ENCODE measurements at regions not wholly inside any gene's neighbourhood (a gene's known extent, or its start where the extent isn't known, plus 50 kb on each side); places are given as distances from the start of the nearest gene placed in this dataset.

DNA sequence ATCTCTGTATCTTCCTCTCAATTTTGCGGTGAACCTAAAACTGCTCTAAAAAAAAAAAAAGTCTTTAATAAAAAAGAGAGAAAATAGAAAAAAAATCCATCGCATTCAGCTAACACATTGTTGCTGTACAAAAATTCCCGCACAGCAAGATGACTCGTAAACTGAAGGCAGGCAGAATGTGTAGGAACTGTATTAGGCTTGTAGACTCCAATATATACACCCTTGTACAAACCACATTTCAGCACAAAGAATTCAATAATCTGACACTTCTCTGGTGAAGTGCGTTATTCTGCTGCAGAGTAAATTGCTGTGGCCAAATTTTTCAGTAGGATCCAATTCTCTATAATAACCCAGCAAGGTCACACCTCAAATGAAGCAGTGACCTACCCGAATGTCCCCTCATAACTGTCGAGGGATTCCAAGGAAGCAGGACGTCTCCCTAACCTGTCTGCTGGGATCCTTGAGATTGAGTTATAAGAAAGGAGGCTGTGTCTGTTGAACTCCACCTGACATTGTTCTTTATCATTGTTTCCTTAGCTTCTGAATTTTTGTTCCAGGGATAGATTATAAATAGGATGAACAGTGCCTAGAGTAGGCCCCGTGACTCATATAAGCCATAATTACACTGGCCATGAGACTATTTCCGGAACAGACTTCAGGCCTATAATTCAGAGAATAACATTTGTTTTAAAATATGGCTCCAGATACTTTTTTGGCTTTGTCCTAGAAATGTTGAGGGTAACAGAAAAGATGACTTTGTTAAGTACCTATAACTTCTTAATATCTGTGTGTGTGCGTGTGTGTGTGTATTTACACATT, 348.3 kb downstream of the PCDH7 start:
- DNase-seq = no peak

DNA sequence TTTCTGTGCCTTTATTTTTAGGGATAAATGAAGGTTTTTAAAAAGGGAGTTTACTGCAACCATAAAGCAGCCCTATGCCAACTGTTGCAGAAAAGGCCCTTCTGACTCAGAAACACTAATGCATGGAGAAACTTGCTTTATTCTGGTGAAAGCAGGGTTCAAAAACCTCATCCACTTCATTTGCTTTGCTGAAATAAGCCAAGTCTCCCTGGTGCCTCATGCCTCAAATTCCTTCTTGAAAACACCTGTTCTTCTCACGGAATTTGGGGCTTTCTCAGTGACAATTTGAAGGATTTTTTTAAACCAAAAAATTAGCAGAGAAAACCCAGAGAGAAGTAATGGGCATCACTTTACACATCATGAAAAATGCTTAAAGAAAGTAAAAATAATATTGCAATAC, 349.0 kb downstream of the PCDH7 start:
- no peak for DNase-seq

GRCh38 chr4:31071508-31072486, 351.6 kb downstream of the PCDH7 start:
- no peak for DNase-seq

GRCh38 chr4:31075969-31076368, 355.8 kb downstream of the PCDH7 start:
- no peak for DNase-seq

GRCh38 chr4:31078661-31079060, 358.5 kb downstream of the PCDH7 start:
- DNase-seq = no peak

GRCh38 chr4:31080887-31081286, 360.7 kb downstream of the PCDH7 start:
- DNase-seq = no peak

DNA sequence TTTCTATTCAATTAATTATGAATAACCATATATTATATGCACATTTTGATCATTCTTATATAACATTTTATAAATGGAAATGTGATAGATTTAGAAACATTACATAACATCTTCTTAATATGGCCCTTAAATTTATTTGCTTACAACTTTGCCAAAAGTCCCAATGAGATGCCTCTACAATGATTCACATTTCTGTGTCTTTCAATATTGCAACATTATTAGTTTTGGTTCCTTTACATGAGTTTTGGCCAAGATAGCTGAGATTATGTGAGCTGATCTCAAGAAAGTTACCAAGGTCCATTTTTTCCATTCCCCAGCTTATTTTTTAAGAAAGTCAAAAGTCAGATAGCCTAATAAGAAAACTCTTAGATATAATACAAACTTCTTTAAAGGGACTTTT, 361.2 kb downstream of the PCDH7 start:
- DNase-seq = no peak

DNA sequence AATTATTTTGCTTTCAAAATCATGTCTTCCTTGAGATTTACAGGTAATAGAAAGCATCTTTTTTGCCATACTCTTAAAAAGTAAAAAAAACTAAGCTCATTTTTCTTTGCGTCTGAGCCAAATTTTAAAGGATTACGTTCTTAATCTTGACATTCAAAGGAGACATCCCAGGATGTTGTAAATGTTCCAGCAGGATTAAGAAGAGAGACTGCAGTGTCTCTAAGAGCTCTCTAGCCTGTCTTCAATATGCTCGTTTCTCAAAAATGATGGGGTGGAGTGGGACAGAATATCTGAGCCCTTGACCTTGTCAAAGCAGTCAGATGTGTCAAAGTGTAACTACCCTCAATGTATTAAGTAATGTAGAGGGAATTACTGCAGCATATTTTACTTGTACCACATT, 363.3 kb downstream of the PCDH7 start:
- no peak for DNase-seq

DNA sequence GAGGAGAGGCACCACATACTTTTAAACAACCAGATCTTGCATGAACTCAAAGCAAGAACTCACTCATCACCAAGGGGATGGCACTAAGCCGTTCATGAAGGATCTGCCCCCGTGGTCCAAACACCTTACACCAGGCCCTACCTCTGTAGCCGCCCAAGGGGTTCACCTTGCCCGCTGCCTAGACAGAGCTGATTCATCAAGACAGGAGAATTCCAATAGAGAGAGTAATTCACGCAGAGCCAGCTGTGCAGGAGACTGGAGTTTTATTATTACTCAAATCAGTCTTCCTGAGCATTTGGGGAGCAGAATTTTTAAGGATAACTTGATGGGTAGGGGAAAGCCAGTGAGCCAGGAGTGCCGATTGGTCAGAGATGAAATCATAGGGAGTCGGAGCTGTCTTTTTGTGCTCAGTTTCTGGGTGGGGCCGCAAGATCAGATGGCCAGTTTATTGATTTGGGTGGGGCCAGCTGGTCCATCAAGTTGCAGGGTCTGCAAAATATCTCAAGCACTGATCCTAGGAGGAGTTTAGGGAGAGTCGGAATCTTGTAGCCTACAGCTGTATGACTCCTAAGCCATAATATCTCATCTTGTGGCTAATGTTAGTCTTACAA, 364.7 kb downstream of the PCDH7 start:
- DNase-seq = no peak

GRCh38 chr4:31085689-31086088, 365.5 kb downstream of the PCDH7 start:
- DNase-seq = no peak

- DNase-seq = no peak
Measured at GRCh38 chr4:31086756-31087330, 366.7 kb downstream of the PCDH7 start.

GRCh38 chr4:31088600-31089230, 368.5 kb downstream of the PCDH7 start:
- no peak for DNase-seq

- no peak for DNase-seq
Measured at GRCh38 chr4:31089815-31090214, 369.6 kb downstream of the PCDH7 start.

GRCh38 chr4:31094474-31094873, 374.3 kb downstream of the PCDH7 start:
- no peak for DNase-seq

DNA sequence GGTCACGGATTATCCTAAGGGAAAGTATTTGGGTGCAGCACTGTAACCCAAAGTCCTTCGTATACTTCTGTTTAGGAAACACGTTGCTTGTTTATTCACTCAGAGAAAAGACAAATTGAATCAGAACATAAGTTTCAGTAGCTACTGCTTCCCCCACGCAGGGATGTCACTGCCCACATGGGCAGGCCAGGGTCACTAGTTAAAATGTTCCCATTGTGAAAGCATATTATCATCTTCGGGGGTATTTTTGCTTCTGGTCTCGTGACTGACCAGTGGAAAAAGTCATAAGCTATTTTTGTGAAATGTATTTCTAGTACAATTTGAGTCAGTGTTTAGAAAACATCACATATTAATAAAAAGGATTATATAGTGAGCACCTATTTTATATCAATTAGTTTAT, 377.8 kb downstream of the PCDH7 start:
- DNase-seq = no peak

GRCh38 chr4:31100536-31100935, 380.4 kb downstream of the PCDH7 start:
- no peak for DNase-seq

DNA sequence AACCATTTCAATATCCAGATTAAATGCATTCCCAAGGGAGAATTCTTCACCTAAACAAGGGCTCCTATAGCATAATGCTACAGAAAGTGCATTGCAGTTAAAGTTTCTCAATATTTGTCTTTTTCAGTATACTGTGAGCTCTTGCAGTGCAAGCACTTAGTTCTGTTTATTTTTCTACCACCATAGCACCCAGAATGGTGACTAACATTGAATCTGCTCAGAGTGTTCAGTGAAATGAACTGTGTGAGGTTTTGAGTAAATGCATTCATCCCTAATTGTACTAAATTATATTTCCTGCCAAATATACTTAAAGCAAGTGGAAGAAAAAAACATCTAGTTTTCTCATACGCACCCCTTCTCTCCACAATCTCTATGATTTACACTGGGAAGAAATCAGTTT, 383.9 kb downstream of the PCDH7 start:
- no peak for DNase-seq

GRCh38 chr4:31104577-31104976, 384.4 kb downstream of the PCDH7 start:
- no peak for DNase-seq

- DNase-seq = no peak
Measured at GRCh38 chr4:31106419-31106818, 386.2 kb downstream of the PCDH7 start.

- DNase-seq = no peak
Measured at GRCh38 chr4:31107362-31107761, 387.2 kb downstream of the PCDH7 start.

GRCh38 chr4:31108762-31109161, 388.6 kb downstream of the PCDH7 start:
- no peak for DNase-seq

- no peak for DNase-seq
Measured at GRCh38 chr4:31111790-31112189, 391.6 kb downstream of the PCDH7 start.

DNA sequence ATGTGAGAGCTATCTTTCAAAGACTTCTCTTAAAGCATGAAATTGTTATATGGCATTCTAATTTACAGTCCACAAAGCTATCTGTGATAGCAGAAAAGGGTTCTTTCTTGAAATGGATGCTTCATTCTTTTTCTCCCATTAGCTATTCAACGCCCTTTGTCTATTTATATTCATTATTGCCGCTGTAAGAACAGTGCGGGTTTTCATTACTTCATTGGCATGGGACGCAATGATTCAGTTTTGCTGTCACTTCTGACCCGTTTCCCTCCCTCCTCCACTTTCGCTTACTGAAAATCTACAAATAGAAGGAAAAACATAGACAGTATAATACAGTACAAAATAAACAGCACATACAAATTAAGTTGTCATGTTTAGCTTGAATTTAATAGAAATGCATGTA, 394.6 kb downstream of the PCDH7 start:
- DNase-seq = no peak

Data from stimulated activated CD8-positive, alpha-beta memory T cell treated with anti-CD3 and anti-CD28 coated beads, Interleukin-4, amount 100 ng/mL, for 48 hours (primary cell).